ENCODE measurements at regions not wholly inside any gene's neighbourhood (a gene's known extent, or its start where the extent isn't known, plus 50 kb on each side); places are given as distances from the start of the nearest gene placed in this dataset.
"Not testable (repeated sequence)": the region's sequence is repeated elsewhere in the genome, so short reads cannot be mapped to it uniquely, and the experiment has no call there.

- TF ChIP-seq CTCF, POLR2A (IDR thresholded peaks at IDR 0.05): not testable (repeated sequence)
Measured at GRCh38 chr7:76723928-76724327, 96.8 kb upstream of the POMZP3 start.
